ENCODE measurements at regions not wholly inside any gene's neighbourhood (a gene's known extent, or its start where the extent isn't known, plus 50 kb on each side); places are given as distances from the start of the nearest gene placed in this dataset.

DNA sequence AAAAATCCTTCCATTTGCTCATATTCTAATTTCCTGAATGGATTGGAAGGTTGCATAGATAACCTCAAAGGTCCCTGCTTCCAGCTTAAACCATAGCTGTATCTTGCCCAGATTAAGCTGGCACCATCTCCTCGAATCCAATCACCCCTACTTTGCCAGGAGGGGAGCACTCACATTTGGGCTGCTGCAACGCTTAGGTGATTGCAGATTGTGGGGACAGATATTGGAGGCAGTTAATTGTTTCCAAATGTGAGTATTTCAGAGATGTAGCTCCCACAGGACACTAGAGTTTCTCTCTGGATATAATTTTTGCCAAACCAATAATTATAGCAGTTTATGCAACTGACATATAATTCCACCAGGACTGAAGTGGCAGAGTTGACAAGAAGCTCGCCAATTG lies 53.5 kb upstream of the ACSL1 start:
- Histone ChIP-seq H3K4me3 (ENCODE audit: low read depth, low read length) (no peak overlapping the region), H3K9me3 (no peaks in the 10 kb centered on the region), H3K36me3 (no peaks in the 10 kb centered on the region), H3K4me1 (no peaks in the 10 kb centered on the region), H3K27me3 (no peaks in the 10 kb centered on the region)
- DNase-seq: no peak
- TF ChIP-seq, protein P1, sequence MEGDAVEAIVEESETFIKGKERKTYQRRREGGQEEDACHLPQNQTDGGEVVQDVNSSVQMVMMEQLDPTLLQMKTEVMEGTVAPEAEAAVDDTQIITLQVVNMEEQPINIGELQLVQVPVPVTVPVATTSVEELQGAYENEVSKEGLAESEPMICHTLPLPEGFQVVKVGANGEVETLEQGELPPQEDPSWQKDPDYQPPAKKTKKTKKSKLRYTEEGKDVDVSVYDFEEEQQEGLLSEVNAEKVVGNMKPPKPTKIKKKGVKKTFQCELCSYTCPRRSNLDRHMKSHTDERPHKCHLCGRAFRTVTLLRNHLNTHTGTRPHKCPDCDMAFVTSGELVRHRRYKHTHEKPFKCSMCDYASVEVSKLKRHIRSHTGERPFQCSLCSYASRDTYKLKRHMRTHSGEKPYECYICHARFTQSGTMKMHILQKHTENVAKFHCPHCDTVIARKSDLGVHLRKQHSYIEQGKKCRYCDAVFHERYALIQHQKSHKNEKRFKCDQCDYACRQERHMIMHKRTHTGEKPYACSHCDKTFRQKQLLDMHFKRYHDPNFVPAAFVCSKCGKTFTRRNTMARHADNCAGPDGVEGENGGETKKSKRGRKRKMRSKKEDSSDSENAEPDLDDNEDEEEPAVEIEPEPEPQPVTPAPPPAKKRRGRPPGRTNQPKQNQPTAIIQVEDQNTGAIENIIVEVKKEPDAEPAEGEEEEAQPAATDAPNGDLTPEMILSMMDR (IDR thresholded peaks at IDR 0.05; ENCODE audit: low read depth, low read length): no peak

DNA sequence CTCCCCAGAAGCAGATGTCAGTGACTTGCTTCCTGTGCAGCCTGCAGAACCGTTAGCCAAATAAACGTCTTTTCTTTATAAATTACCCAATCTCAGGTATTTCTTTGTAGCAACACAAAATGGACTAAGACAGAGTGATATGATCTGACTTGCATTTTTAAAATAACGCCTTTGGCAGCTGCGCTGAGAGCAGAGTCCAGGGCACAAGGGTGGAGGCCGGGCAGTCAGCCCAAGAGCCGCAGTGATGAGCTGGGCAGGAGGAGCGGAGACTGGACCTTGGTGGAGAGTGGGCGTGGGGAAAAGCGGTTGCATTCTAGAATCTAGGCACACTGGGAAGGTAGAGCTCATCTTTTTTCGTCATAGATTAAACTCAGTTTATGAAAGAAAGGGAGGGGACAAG lies 56.5 kb upstream of the ACSL1 start:
- Histone ChIP-seq H3K4me1 (no peaks in the 10 kb centered on the region), H3K4me3 (ENCODE audit: low read depth, low read length) (no peak overlapping the region), H3K9me3 (no peaks in the 10 kb centered on the region), H3K36me3 (no peaks in the 10 kb centered on the region), H3K27me3 (no peaks in the 10 kb centered on the region)
- TF ChIP-seq, protein P1 (IDR thresholded peaks at IDR 0.05; ENCODE audit: low read depth, low read length): no peak
- no peak for DNase-seq

DNA sequence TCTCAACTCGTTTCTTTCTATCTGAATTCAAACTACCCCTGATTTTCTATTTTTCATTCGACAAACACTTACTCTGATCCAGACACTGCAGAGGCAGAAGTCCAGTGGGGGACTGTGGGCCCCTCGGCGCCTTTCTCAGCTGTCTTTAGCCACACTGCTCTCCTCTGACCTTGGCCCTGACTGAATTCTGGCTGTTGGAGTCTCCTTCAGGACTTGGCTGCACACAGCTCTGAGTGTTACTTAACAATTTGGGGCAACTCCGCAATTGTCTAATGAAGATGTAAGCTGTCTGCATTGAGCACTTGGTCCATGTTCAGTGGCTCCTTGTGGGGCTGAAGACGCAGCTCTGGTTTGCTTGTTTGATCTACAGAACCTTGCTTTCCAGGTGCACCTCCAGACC lies 57.3 kb upstream of the ACSL1 start:
- H3K4me1 ChIP-seq: no peaks in the 10 kb centered on the region
- no peaks in the 10 kb centered on the region for H3K27me3 ChIP-seq
- H3K36me3 ChIP-seq: no peaks in the 10 kb centered on the region
- no peak for DNase-seq
- no peak overlapping the region for H3K4me3 ChIP-seq (ENCODE audit: low read depth, low read length)
- H3K9me3 ChIP-seq: no peaks in the 10 kb centered on the region
- TF ChIP-seq, protein P1 (IDR thresholded peaks at IDR 0.05; ENCODE audit: low read depth, low read length): no peak

DNA sequence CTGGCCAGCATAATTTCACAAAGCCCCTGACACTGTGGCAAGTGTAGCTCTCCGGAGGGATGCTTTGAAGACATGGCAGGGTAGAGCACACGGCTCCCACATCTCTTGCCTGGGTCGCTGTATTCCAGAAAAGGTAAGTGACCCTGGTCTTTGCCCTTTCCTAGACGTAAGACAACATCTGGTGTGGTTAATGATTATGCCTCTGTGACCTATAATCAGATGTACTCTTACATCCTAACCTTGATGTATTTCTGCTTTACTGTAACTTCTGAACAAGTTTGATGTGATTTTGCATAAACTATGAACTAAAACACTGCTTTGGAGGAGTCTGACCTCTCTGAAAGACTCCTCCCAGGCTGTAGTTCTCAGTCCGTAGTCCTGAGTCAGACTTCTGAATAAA lies 59.1 kb upstream of the ACSL1 start:
- no peaks in the 10 kb centered on the region for H3K36me3 ChIP-seq
- H3K9me3 ChIP-seq: no peaks in the 10 kb centered on the region
- TF ChIP-seq, protein P1 (IDR thresholded peaks at IDR 0.05; ENCODE audit: low read depth, low read length): no peak
- no peaks in the 10 kb centered on the region for H3K27me3 ChIP-seq
- H3K4me1 ChIP-seq: no peaks in the 10 kb centered on the region
- DNase-seq: no peak
- no peak overlapping the region for H3K4me3 ChIP-seq (ENCODE audit: low read depth, low read length)

- Histone ChIP-seq H3K27me3 (no peaks in the 10 kb centered on the region), H3K4me1 (no peaks in the 10 kb centered on the region), H3K9me3 (no peaks in the 10 kb centered on the region), H3K4me3 (ENCODE audit: low read depth, low read length) (no peak overlapping the region), H3K36me3 (no peaks in the 10 kb centered on the region)
- no peak for DNase-seq
- TF ChIP-seq, protein P1 (IDR thresholded peaks at IDR 0.05; ENCODE audit: low read depth, low read length): no peak
These were observed 59.8 kb upstream of the ACSL1 start for GRCh38 chr4:184885602-184886001.

DNA sequence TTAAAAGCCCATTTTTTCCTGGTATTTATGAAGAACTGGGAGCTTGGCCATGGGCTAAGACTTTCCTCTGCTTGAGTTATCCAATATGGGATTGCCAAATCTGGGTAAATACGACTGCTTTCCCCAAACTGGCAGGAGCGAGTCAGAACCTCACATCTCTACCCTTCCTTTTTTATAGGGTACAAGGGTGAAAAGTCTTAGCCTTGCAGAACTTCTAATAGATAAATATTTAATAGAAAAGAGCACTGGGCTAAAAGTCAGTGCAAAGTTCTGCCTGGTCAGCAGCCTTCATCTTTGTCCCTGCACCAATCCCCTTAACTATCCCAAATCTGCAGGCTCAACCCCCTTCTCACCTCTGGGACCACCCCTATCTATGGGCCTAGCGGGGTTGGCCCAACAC lies 61.6 kb upstream of the ACSL1 start:
- no peaks in the 10 kb centered on the region for H3K36me3 ChIP-seq
- no peak for DNase-seq
- H3K9me3 ChIP-seq: no peaks in the 10 kb centered on the region
- H3K4me1 ChIP-seq: no peaks in the 10 kb centered on the region
- TF ChIP-seq, protein P1 (IDR thresholded peaks at IDR 0.05; ENCODE audit: low read depth, low read length): no peak
- no peak overlapping the region for H3K4me3 ChIP-seq (ENCODE audit: low read depth, low read length)
- H3K27me3 ChIP-seq: no peaks in the 10 kb centered on the region

Data from BE2C (cell line).